Stimulated activated CD4-positive, alpha-beta T cell treated with anti-CD3 and anti-CD28 coated beads, TNF-alpha, amount 100 ng/mL, for 24 hours (primary cell): ENCODE measurements at regions not wholly inside any gene's neighbourhood (a gene's known extent, or its start where the extent isn't known, plus 50 kb on each side); places are given as distances from the start of the nearest gene placed in this dataset.
A peak's percentile ranks its signal among the peaks of the same experiment; 100 is the strongest.

Experiments
- DNase-seq, 3 experiments: peaks; one replicate each; pipeline ENCODE4 v3.0.0-alpha.2; 2020; ENCODE audit warnings: low read depth in 3 of 3

DNA sequence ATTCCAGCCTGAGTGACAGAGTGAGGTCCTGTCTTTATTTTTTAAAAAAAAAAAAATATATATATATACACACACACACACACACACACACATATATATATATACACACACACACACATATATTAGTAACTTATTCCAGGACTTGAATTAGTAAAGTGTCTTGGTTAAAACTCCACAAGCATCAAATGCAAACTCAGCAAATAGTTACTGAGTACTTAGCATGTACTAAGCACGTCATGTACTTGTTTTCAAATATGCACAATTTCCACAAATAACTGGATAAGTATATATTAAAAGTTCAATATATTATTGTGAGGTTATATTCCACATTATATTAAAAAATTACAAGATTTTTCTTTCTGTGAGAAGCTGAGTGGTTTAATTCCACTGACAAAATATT lies 304.7 kb downstream of the ZEB2 start:
- no peak for DNase-seq

DNA sequence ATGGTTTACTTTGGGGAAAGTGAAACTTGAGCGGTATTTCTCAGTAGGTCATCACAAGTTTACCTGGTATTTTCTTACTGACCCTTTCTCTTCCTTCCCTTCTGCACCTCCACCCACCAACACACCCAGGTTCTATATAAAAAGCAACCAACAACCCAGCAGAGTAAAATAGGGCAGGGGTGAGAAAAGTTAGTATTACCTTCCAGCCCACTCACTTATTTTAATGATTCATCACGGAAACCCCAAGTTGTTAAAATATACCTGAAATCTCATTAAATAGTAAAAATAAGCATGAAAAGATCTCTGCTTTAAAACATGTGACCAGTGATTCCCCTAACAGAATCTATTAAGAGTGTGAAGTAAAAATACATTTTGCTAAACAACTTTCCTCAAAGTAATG lies 306.1 kb downstream of the ZEB2 start:
- DNase-seq = no peak

DNA sequence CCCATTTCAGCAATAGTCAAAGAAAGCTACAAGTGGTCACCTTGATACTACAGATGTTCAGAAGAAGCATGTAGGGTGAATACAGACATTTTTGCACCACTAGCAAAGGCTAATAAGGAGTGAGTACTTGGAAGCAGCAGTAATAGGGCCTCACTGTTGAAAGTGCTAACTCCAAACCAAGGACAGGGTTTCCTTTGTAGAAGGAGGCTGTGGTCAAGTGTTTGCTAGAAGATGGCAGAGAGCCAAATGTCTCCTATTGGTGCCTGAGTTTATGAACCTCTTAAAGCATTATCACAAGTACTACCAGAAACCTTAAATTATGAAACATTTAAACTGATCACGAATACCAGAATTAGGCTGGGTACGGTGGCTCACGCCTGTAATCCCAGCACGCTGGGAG lies 308.1 kb downstream of the ZEB2 start:
- DNase-seq = no peak

DNA sequence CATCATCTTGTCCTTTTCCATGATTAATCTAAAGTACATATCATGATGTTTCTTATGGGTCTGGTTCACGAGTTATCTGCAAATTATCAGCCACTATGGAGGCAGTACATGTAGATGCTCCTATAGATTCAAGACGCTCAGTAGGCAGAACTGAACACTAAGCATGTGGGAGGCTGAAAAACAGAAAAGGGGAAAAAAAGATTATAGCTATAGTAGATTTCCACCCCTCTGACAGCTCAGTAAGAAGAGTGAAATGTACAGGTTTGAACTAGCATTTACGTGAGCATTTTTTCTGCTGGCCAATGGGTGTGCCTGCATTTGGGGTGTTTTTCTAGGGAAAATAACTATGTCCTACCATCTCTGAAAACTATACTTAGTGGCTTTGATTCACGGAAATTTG lies 308.9 kb downstream of the ZEB2 start:
- DNase-seq = no peak

DNA sequence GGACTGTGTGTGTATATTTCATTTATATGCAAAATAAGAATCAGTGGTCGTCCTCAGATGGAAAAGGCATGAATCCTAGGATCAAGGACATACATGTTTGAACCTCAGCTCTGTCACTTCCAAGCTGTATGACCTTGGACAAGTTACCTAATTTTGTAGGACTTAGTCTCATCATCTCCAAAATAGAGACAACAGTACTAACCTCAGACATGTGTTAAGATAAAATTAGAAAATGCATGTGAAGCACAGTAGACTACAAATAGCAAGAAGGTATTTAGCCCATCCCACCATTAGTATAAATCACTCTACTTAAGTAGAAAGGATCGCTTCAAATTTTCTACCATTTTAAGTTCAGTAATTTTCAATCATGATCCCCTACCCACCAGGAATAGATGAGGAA lies 309.8 kb downstream of the ZEB2 start:
- DNase-seq = no peak

GRCh38 chr2:144208924-144209323 lies 311.0 kb downstream of the ZEB2 start:
- no peak for DNase-seq

GRCh38 chr2:144206019-144206418 lies 313.9 kb downstream of the ZEB2 start:
- DNase-seq = no peak

- no peak for DNase-seq
Measured at GRCh38 chr2:144201868-144202468, 318.0 kb downstream of the ZEB2 start.

DNA sequence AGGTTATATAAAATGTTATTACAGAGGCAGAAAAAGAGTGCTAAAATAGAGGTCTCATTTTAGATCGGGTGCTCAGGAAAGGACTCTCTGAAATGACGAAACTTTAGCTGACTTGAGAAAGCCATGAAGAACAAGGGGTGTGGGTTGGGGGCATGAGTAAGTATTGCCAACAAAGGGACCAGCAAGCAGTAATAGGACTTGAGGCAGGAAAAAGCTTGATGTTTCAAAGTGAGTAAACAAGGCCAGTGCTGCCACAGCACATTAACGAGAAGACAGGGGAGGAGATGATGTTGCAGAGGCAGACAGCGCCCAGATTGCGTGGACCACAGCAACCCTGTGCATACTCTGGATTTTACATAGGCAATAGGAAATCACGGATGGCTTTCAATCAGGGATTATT lies 318.8 kb downstream of the ZEB2 start:
- no peak for DNase-seq

- no peak for DNase-seq
Measured at GRCh38 chr2:144198116-144198515, 321.8 kb downstream of the ZEB2 start.

- no peak for DNase-seq
Measured at GRCh38 chr2:144194326-144195071, 325.4 kb downstream of the ZEB2 start.

DNA sequence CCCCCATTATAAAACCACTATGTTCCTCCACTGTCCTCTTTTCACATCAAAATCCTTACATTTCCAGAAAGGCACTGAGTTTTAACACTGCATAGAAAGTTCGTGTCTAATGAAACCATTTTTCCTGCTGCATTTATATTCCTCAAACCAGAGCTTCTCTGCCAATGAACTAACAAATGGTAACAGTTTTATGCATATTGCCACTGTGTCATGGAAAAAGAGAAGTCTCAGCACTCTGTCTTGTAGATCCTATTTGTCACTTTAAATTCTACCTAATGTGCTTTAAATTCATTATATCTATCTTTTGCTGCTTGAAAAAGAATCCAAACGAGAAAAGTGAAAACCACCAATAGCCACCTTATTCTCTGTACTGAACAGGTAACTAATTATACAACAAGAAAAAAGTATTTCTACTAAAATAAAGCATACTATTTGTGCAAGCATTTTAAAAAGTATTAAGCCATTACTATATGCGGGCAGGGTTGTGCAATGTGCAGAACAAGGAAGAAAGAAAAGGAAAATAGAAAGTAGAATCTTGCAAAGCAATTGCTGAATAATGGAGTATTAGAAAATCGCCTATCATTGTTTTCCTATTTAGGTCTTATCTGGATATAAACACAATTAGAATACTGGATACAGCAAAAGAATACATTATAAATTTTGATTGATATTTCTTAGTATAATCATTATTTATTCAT lies 328.9 kb downstream of the ZEB2 start:
- no peak for DNase-seq

GRCh38 chr2:144183727-144184126 lies 336.2 kb downstream of the ZEB2 start:
- peak; percentile 43 to 66 (median 66) for DNase-seq

GRCh38 chr2:144181001-144181400 lies 338.9 kb downstream of the ZEB2 start:
- DNase-seq = no peak

- no peak for DNase-seq
Measured at GRCh38 chr2:144180131-144180530, 339.8 kb downstream of the ZEB2 start.

- no peak for DNase-seq
Measured at GRCh38 chr2:144170179-144170578, 349.7 kb downstream of the ZEB2 start.

- no peak for DNase-seq
Measured at GRCh38 chr2:144166743-144167142, 353.2 kb downstream of the ZEB2 start.

DNA sequence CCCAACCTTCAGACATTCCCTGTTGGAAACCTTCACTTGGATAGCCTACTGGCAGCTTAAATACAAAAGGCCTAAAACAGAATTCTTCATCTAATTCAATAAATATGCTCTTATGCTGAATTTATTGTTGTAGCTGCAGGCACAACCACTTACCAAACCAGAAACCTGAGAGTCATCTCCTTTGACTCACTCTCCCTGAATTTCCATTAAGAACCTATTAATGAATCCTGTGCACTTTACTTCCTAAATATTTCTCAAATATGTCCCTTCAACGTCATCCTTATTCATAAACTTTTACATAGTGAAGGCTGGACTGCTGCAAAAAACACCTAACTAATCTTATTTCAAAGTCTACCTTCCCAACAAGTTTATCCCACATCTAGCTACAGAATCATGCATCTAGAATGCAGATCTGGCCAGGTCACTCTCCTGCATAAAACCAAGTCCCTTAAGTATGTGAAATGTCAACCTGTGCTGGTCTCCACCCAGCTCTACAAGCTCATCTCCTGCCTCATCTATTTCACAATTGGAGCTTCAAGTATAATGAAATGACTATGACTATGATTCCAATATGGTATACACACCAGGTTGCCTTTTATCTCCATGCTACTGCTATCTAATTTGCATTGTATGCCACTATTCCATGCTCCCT lies 354.2 kb downstream of the ZEB2 start:
- DNase-seq = no peak

DNA sequence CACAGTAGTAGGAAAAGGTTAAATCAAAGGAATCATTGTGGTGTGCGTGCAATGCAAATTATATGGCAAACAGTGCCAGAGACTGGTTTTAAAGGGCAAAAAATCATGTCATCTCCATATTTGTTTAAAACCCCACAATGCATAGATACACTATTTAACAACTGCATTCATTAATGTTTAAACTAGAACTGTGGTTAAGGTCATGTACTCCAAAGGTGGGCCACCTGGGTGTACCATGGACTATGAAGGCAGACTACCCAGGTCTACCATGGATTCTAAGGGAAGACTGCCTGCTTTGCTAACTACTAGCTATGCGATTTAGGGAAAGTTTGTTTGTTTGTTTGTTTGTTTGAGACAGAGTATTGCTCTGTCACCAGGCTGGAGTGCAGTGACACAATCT lies 356.3 kb downstream of the ZEB2 start:
- DNase-seq = no peak

GRCh38 chr2:144162652-144163051 lies 357.3 kb downstream of the ZEB2 start:
- peak in 1 of 3 experiments; percentile 22 for DNase-seq

- no peak for DNase-seq
Measured at GRCh38 chr2:144161061-144161460, 358.9 kb downstream of the ZEB2 start.

DNA sequence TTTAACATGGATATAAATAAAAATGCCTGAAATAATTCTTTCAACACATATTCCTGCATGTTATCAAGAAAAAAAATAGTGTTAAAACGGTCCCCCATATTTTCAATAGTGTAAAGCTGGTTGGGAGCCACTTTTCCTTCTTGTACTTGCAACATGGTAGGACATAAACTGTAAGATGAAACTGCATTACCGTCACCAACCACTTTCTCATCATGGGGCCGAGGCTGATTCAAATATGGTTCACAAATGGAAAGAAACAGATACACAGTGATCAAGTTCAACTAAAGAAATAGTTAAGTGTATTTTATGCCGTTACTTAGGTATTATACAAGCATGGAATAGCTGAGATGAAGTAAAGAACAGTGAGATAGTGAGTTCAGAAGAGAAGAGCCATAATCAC lies 360.7 kb downstream of the ZEB2 start:
- no peak for DNase-seq

DNA sequence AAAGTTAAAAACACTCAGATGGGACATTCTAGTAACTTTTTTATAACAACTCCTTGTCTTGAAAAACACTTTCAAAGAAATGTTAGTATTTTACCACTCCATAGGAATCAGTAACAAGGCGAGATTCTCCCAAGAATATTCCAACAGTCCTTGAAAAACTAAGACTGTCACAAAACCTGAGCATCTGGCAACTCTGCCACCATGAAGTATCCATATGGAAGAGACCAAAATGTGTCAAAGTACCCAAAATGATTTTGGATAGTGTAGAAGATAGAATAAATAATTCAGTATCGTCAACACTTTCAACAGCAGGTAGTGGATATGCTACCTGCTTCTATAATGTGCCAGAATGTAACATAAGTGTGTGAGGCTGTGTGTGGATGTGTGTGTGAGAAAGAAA lies 361.8 kb downstream of the ZEB2 start:
- no peak for DNase-seq
